DMS79 treated with DMSO at 0.1 percent for 48 hours (cell line): ENCODE measurements at regions not wholly inside any gene's neighbourhood (a gene's known extent, or its start where the extent isn't known, plus 50 kb on each side); places are given as distances from the start of the nearest gene placed in this dataset.

Experiments used
- DNase-seq: peaks from one replicate; lab custom pipeline; 2025; lab: John Stamatoyannopoulos, UW

DNA sequence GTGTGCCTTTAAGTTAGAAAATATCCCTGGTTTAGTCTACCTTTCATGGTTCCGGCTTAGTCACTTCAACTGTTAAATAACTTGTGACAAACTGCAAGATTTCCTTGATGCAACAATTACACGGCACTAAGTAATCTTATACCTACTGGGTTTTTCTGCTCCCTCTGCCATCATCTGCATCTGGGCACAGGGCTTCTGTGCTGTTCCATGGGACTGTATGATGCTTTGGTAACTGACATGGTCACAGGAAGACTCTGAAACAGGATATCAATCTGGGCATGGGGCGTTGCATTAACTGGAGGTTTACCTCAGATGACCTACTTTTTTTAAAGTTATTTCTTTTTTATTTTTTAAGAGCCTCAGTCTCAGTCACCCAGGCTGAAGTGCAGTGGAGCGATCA lies 365.4 kb downstream of the SS18 start:
- DNase-seq, result no peak

GRCh38 chr18:25724121-25724520 lies 366.3 kb downstream of the SS18 start:
- DNase-seq, result no peak

DNA sequence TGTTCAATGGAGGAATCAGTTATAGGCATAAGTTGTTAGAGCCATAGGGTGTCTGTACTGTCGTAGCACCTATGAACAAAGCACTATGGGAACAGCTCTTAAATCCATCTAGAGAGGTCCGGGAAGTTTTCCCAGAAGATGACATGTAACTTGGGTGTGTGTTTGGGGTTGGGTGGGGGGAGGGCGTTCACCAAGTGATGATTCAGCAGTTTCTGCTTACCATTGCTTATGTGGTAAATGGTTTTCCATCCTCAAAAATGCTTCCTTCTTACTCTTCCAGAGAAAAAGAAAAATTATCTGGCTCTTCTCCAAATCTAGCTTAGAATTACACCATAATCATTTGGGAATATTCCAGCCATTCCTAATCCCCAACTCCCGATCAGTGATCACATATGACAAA lies 361.1 kb upstream of the ZNF521 start:
- no peak for DNase-seq

DNA sequence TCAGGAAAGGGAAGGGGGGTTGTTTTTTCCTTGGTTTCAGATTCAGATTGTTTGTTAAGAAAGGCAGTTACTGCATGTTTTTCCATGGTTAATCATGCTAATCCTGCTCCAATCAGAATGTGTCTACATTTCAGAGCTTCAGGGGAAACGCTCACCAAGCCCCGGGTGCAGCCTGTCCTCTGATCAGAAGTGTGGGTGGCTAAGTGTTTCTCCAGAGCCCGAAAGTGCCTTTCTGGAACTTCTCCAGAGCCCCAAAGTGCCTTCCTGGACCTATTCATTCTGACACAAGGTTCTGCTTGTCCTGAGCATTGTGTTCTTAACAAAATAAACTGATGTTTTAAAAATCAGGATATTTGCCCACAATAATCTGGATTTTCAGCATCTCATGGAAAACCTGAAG lies 359.0 kb upstream of the ZNF521 start:
- peak; percentile 23 for DNase-seq

DNA sequence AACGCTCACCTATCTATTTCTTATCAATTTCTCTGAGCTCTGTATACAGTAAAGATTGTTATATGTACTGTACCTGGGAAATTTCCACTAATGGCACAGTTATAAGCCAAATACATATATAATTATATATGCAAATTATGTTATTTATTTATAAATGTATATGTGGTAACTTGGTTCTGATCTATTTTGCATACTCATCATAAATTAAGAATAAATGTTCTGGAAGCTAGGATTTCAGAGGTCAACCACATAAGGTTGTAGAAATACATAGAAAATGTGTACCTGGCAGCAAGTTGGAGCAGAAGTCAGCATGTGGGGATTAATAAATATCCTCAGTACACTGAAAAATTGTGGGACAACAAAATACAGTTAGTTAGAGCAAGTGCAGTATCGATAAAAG lies 353.7 kb upstream of the ZNF521 start:
- DNase-seq, result no peak

- DNase-seq, result peak; percentile 76
Observed at GRCh38 chr18:25704494-25704893, 352.5 kb upstream of the ZNF521 start.

DNA sequence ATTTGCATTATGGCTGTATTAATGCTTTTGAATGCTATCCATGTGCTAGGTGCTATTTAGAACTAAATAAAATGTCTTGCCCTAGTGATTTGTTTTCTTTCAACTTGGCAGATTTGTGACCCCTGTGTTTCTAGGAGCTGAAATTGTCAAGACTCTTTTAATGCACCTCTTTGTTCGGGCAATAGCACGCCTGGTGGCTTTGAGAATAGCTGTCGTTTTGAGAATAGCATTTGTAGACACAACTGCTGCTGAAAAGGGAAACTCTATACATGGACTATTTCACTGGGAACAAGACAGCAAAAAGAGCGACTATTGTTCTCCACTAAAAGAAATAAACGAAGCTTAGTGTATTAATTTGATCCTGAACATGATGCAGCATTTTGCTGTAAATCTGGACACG lies 352.1 kb upstream of the ZNF521 start:
- peak; percentile 76 for DNase-seq

DNA sequence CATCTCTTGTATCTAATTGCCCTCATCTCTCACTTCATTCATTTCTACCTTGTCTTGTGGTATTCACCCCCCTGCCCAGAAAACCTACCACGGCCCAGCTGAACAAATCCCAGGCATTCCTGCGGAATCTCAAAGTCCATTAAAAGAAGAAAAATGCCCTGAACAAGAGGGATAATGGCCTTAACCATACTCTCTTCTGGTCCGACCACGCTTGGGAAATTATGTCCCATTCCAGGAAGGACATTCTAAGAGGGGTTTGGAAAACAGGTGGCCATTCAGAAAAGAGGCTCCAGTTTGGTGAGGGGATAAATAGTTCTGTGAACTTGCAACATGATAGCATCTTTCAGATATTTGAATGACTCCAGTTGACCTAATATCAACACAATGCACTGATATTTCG lies 349.9 kb upstream of the ZNF521 start:
- DNase-seq, result no peak

- DNase-seq, result no peak
Observed at GRCh38 chr18:25686960-25687500, 335.1 kb upstream of the ZNF521 start.

DNA sequence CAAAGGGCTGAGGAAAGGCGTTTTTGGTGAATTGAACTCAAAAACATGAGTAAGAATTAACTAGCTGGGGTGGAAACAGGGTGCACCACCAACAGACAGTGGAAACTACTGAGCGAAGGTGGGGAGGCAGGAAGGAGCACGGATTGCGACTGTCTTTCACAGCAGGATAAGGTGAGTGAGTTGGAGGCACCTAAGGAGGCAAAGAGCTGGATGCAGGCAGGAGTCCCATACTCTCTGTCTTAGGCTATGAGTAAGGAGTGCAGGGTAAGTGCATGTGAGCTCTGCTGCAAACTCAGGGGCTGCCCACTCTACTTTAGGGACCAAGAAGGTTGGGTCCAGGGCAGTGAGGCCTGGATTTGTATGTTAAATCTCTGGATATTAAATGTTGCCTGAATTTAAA lies 333.1 kb upstream of the ZNF521 start:
- DNase-seq, result no peak

GRCh38 chr18:25679491-25679890 lies 327.5 kb upstream of the ZNF521 start:
- DNase-seq, result no peak

GRCh38 chr18:25678221-25678620 lies 326.3 kb upstream of the ZNF521 start:
- DNase-seq, result no peak

DNA sequence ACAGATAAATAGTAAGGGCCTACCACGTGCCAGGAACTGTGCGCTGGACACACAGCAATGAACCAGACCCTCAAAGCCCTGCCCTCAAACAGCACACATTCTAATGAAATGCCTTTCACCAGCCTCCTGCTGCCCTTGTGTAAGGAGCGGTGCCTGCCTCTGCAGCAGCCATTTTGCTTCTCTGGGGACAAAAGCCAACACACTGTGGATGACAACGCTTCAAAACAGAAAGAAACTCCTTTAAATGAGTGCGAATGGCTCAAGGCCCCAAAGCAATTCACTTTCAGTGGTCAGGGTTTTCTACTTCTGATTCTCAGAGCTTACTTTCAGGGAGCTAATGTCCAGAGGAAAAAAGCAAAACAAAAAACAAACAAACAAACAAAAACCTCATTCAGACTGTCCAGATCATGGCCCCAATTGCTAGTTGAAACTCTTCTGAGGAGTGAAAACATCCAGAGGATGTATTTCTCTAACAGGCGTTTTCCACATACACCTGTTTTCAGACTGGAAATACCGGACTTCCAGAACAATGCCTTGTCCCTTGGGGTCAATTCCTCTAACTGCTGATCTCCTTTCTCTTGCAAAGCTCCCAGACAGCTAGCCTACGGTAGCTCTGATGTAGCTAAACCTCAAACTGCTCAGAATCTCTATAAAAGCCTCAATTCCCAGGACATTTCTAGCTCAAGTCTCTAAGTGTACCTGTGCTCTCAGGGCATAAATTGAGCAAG lies 323.3 kb upstream of the ZNF521 start:
- no peak for DNase-seq

DNA sequence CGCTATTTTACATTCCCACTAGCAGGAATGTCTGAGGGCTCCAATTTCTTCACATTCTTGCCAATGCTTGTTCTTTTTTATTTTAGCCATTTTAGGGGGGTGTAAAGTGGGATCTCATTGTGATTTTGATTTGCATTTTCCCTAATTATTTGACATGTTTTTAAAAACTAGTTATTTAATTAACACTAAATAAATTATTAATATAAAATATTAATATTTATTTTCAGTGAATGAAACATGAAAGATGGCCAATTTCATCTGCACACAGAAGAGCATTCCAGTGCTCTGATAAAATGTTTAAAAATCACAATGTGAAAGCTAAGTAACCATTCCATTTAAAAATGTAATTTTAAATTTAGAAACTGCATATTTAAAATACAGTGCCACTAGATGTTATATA lies 322.2 kb upstream of the ZNF521 start:
- no peak for DNase-seq

- DNase-seq, result no peak
Observed at GRCh38 chr18:25672490-25672889, 320.5 kb upstream of the ZNF521 start.

DNA sequence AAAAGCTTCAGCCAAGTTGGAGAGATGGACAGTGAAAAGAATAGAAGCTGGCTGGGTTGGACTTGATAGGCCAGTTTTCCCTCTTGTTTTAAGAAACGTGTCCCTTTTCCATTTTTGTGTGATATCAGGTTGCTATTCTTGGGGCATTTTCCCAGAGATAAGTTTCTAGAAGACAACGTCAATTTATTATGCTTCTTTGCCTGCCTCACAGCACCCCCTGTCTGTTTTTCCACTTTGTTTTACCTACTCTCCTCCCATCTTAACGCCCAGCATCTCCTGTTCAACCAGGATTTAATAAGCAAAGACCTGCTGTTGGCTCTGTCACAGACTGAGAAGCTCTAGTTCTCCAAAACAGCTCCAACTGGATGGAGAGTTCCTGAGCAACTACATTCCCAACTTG lies 317.8 kb upstream of the ZNF521 start:
- no peak for DNase-seq

DNA sequence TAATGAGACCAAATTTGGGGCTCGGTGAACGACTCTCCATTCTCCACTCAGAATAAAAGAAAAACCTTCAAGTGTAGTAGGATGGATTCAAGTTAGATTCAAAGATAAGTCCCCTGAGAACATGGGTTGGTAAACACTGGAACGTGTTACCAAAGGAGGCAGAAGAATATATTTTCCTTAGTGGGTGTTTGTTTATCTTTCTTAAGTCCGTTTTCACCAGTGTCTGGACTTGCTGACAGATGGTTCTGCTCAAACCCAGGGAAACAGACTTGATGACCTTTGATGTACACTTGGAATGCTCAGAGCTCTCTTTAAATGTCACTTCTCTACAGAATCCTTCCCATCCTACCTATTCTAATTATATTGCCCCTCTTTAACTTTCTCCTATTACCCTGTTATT lies 310.3 kb upstream of the ZNF521 start:
- DNase-seq, result no peak

DNA sequence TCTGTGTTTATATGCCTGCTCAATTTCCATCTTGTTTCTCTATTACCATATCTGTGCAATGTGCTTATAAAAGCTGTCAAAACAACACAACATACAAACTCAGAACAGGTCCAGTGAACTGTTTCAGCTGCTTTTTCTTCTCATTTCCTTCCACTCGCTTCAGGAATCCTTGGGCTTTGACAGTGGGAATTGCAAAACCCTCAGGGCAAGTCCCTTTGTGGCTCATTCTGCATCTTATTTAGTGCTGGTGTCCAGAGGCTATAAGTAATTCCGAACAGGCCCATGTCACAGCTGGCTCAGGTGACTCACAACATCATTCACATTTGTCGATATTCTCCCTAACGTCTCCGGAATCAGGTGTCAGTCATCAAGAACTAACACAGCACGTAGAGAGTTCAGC lies 309.9 kb upstream of the ZNF521 start:
- DNase-seq, result no peak

- no peak for DNase-seq
Observed at GRCh38 chr18:25659541-25659940, 307.6 kb upstream of the ZNF521 start.

- no peak for DNase-seq
Observed at GRCh38 chr18:25658476-25658875, 306.5 kb upstream of the ZNF521 start.

DNA sequence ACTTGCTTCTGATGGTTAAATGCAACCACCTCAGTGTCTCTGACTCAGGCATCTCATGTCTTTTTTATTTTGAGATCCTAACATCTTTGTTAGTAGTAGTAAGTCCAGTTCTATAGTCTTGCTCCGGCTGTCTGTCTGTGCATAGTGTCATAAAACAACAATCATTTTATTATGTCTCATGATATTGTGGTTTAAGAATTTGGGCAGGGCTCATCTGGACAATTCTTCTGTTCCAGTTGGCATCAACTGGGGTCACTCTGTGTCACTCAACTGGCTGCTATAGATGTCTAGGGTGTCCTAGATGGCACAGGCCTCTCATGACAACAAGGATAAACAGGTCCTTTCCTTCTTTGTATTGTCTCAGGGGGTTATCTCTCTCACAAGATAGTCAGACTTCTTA lies 299.6 kb upstream of the ZNF521 start:
- no peak for DNase-seq

- peak; percentile 90 for DNase-seq
Observed at GRCh38 chr18:25650201-25650941, 298.4 kb upstream of the ZNF521 start.

- DNase-seq, result no peak
Observed at GRCh38 chr18:25648716-25649260, 296.8 kb upstream of the ZNF521 start.
